ENCODE measurements at regions not wholly inside any gene's neighbourhood (a gene's known extent, or its start where the extent isn't known, plus 50 kb on each side); places are given as distances from the start of the nearest gene placed in this dataset.

- no peak for TF ChIP-seq POLR2AphosphoS5 (IDR thresholded peaks at IDR 0.05; ENCODE audit: insufficient read depth in 1 of 2, low read depth in 1 of 2)
- TF ChIP-seq POLR2A (IDR thresholded peaks at IDR 0.05): no peak
These were observed 84.2 kb upstream of the PRR5 start for GRCh38 chr22:44617828-44618227.
